ENCODE measurements at regions not wholly inside any gene's neighbourhood (a gene's known extent, or its start where the extent isn't known, plus 50 kb on each side); places are given as distances from the start of the nearest gene placed in this dataset.

DNA sequence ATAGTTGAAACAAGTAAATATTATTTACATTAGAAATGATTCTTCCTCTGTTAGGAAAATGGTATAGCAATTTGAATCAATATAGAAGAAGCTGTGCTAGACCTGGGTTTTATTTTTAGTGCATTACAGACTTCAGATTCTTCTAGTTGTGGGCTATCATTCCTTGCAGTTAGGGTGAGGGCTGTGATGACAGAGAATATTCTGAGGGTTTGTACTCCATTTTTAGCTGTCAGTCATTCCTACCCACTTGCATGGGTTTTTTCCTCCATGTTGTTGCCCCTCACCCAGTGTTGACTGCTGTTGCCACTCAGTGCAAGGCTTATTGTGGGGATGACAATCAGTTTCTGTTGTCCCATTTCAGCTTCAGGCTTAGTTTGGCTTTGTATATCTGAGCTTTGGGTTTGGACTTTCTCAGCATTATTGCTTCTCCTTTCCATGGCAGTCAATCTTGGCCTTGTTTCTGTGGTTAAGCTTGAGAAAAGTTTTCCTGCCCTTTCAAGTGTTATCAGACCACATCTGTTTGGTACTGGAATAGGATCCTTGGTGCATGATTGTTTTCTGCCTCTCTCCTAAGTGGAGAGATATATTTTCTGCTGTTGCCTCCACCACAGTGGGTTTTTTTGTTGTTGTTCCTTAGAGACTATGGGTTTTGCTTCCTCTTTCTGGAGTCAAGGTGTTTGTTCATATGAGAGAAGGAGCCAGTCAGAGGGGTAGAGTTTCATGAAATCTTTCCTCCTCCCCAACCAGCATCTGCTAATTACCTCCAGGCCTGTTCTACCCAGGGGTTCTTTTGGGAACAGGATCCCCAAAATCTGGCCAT, 312.7 kb upstream of the CWC22 start:
- H3K36me3 Mint-ChIP-seq (ENCODE audit: insufficient read depth in 1 of 3, low read depth in 3 of 3): peaks cover 11 to 35% (median 12%) of the 10 kb centered on the region in 3 experiments
- no peak overlapping the region for H3K27ac ChIP-seq (ENCODE audit: insufficient read length, low read depth, low read length)
- no peak overlapping the region for H3K4me3 Mint-ChIP-seq
- H3K79me1 ChIP-seq (ENCODE audit: insufficient read depth, low read depth, low read length, poor library complexity, severe bottlenecking): no peaks in the 10 kb centered on the region
- no peak overlapping the region for H2BK15ac ChIP-seq (ENCODE audit: low read depth, low read length)
- no peak overlapping the region for H3K14ac ChIP-seq (ENCODE audit: insufficient read depth, low read length)
- no peak overlapping the region for H3T11ph ChIP-seq (ENCODE audit: low read length)
- H4K8ac ChIP-seq (replicated peaks; ENCODE audit: insufficient read length, low read depth, low read length): no peak overlapping the region
- no peak overlapping the region for H3K56ac ChIP-seq (ENCODE audit: insufficient read length, low read depth, low read length)
- no peak overlapping the region for H2BK20ac ChIP-seq (ENCODE audit: low read depth, low read length, poor library complexity, severe bottlenecking)
- H2AK5ac ChIP-seq (ENCODE audit: insufficient read length, low read length): no peak overlapping the region
- no peak overlapping the region for H3K18ac ChIP-seq (ENCODE audit: insufficient read length, low read depth, low read length)
- no peaks in the 10 kb centered on the region for H3K4me1 ChIP-seq (ENCODE audit: insufficient read depth, low read length)
- peaks cover 15 to 19% of the 10 kb centered on the region in 2 experiments for H3K9me3 Mint-ChIP-seq
- H3K4me2 ChIP-seq (ENCODE audit: insufficient read depth, insufficient read length, low read length): no peak overlapping the region
- no peaks in the 10 kb centered on the region; the same call in 1 of the 2 replicates for H3K27me3 Mint-ChIP-seq (ENCODE audit: low read depth)
- H2BK120ac ChIP-seq (ENCODE audit: low read depth, low read length, poor library complexity, severe bottlenecking): no peak overlapping the region
- H3K79me2 ChIP-seq (ENCODE audit: insufficient read depth, low read length): no peaks in the 10 kb centered on the region
- no peaks in the 10 kb centered on the region for H3K9me3 ChIP-seq (ENCODE audit: control insufficient read depth, low read depth, low read length)
- no peak overlapping the region for H3K27ac Mint-ChIP-seq
- H3K23ac ChIP-seq (ENCODE audit: insufficient read length, low read depth, low read length): no peak overlapping the region
- H3K23me2 ChIP-seq (ENCODE audit: insufficient read length, low read depth, low read length, poor library complexity, severe bottlenecking): no peaks in the 10 kb centered on the region
- no peak overlapping the region for H3K9ac ChIP-seq (ENCODE audit: extremely low read depth, insufficient read length, low read length)
- no peak overlapping the region for H4K91ac ChIP-seq (ENCODE audit: insufficient read length, low read depth, low read length)
- H2AFZ ChIP-seq (ENCODE audit: low read length): no peak overlapping the region
- DNase-seq: no peak
- H3K4ac ChIP-seq (ENCODE audit: low read depth, low read length): no peak overlapping the region
- no peak overlapping the region for H2BK12ac ChIP-seq (ENCODE audit: insufficient read length, low read depth, low read length)
- no peak overlapping the region for H4K5ac ChIP-seq (ENCODE audit: insufficient read length, low read depth, low read length)
- peaks cover 5% of the 10 kb centered on the region in 2 experiments for H3K4me1 Mint-ChIP-seq
- no peaks in the 10 kb centered on the region for H4K20me1 ChIP-seq (ENCODE audit: control insufficient read depth, insufficient read depth, insufficient read length)
- TF ChIP-seq, protein P1, sequence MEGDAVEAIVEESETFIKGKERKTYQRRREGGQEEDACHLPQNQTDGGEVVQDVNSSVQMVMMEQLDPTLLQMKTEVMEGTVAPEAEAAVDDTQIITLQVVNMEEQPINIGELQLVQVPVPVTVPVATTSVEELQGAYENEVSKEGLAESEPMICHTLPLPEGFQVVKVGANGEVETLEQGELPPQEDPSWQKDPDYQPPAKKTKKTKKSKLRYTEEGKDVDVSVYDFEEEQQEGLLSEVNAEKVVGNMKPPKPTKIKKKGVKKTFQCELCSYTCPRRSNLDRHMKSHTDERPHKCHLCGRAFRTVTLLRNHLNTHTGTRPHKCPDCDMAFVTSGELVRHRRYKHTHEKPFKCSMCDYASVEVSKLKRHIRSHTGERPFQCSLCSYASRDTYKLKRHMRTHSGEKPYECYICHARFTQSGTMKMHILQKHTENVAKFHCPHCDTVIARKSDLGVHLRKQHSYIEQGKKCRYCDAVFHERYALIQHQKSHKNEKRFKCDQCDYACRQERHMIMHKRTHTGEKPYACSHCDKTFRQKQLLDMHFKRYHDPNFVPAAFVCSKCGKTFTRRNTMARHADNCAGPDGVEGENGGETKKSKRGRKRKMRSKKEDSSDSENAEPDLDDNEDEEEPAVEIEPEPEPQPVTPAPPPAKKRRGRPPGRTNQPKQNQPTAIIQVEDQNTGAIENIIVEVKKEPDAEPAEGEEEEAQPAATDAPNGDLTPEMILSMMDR (conservative IDR thresholded peaks at IDR 0.05): no peak
- H2BK5ac ChIP-seq (ENCODE audit: insufficient read length, low read length): no peak overlapping the region
- no peaks in the 10 kb centered on the region for H3K27me3 ChIP-seq (ENCODE audit: insufficient read depth, low read length)

Measured in H9 (cell line).